SK-N-MC (cell line): ENCODE measurements at regions not wholly inside any gene's neighbourhood (a gene's known extent, or its start where the extent isn't known, plus 50 kb on each side); places are given as distances from the start of the nearest gene placed in this dataset.

Experiments
- DNase-seq: peaks from one replicate; pipeline ENCODE4 v3.0.0-alpha.2; 2011; ENCODE audit warnings: low read depth, low spot score
- H3K27ac ChIP-seq: fragments of 200-600 bp; sonication (generic); 2 replicates; pipeline ENCODE4 v1.5.1; 2016; ENCODE audit warnings: mixed run types
- H3K36me3 ChIP-seq: fragments of 200-600 bp; sonication (generic); 2 replicates; pipeline ENCODE4 v1.6.1; 2017; ENCODE audit warnings: antibody characterized with exemption, low read length, mixed read lengths; ENCODE audit not compliant: insufficient read depth
- H3K4me3 ChIP-seq: fragments of 200-600 bp; sonication (generic); 2 replicates; pipeline ENCODE4 v1.5.1; 2016
- H3K9ac ChIP-seq: fragments of 200-600 bp; sonication (generic); 2 replicates; pipeline ENCODE4 v1.8.0; 2017; ENCODE audit warnings: mixed run types, mixed read lengths; ENCODE audit not compliant: insufficient read length
- H3K9me3 ChIP-seq: fragments of 200-600 bp; sonication (generic); 2 replicates; pipeline ENCODE4 v1.6.1; 2017; ENCODE audit warnings: low read depth, mild to moderate bottlenecking, antibody characterized with exemption, low read length, moderate library complexity, mixed read lengths
- EZH2 ChIP-seq: fragments of 200-600 bp; sonication (generic); IDR thresholded peaks from one replicate; pipeline ENCODE4 v1.6.1; 2017; ENCODE audit warnings: antibody characterized with exemption
- FOXP2 ChIP-seq: optimal IDR thresholded peaks from 2 replicates; pipeline ENCODE3; 2011; ENCODE audit warnings: mild to moderate bottlenecking, moderate library complexity; ENCODE audit not compliant: insufficient read depth; ENCODE audit errors: extremely low read length, control extremely low read depth
- POLR2AphosphoS5 ChIP-seq: IDR thresholded peaks from 2 replicates; pipeline ENCODE4 v1.6.1; 2012; ENCODE audit warnings: mild to moderate bottlenecking, low read depth, low read length, borderline replicate concordance

- Histone ChIP-seq H3K9ac (no peak overlapping the region), H3K4me3 (peak overlapping the region; percentile 36; the same call in 1 of the 2 replicates), H3K36me3 (no peaks in the 10 kb centered on the region), H3K27ac (peak overlapping the region; percentile 87), H3K9me3 (no peaks in the 10 kb centered on the region)
- peak; percentile 79 for DNase-seq
- TF ChIP-seq POLR2AphosphoS5: peak; percentile 25; the same call in 1 of the 2 replicates
- no peak for TF ChIP-seq EZH2
- no peak for TF ChIP-seq FOXP2
These were observed 135.1 kb upstream of the LHCGR start for GRCh38 chr2:48890454-48891131.

- no peaks in the 10 kb centered on the region for H3K36me3 ChIP-seq
- 0 out of 2 replicates have a peak overlapping the region, but pooled peaks have one; percentile 17 for H3K4me3 ChIP-seq
- peak overlapping the region; percentile 83 for H3K27ac ChIP-seq
- H3K9ac ChIP-seq: no peak overlapping the region
- TF ChIP-seq FOXP2: no peak
- TF ChIP-seq EZH2: no peak
- no peak for TF ChIP-seq POLR2AphosphoS5
- DNase-seq: no peak
- H3K9me3 ChIP-seq: no peaks in the 10 kb centered on the region
These were observed 132.5 kb upstream of the LHCGR start for GRCh38 chr2:48888066-48888465.

- Histone ChIP-seq H3K4me3 (no peak overlapping the region), H3K27ac (no peak overlapping the region), H3K36me3 (no peaks in the 10 kb centered on the region), H3K9me3 (no peaks in the 10 kb centered on the region), H3K9ac (no peak overlapping the region)
- no peak for DNase-seq
- TF ChIP-seq POLR2AphosphoS5 (no peak), EZH2 (no peak), FOXP2 (no peak)
These were observed 131.4 kb upstream of the LHCGR start for GRCh38 chr2:48886919-48887318.

GRCh38 chr2:48885841-48886240, 130.3 kb upstream of the LHCGR start:
- Histone ChIP-seq H3K36me3 (no peaks in the 10 kb centered on the region), H3K27ac (no peak overlapping the region), H3K4me3 (no peak overlapping the region), H3K9ac (no peak overlapping the region), H3K9me3 (no peaks in the 10 kb centered on the region)
- DNase-seq: no peak
- TF ChIP-seq FOXP2 (no peak), EZH2 (no peak), POLR2AphosphoS5 (no peak)

- no peak overlapping the region for H3K27ac ChIP-seq
- no peak for TF ChIP-seq FOXP2
- TF ChIP-seq POLR2AphosphoS5: no peak
- TF ChIP-seq EZH2: no peak
- H3K9ac ChIP-seq: no peak overlapping the region
- no peaks in the 10 kb centered on the region for H3K36me3 ChIP-seq
- no peak overlapping the region for H3K4me3 ChIP-seq
- no peaks in the 10 kb centered on the region for H3K9me3 ChIP-seq
- no peak for DNase-seq
These were observed 128.1 kb upstream of the LHCGR start for GRCh38 chr2:48883661-48884060.

- DNase-seq: no peak
- TF ChIP-seq EZH2 (no peak), POLR2AphosphoS5 (no peak), FOXP2 (no peak)
- Histone ChIP-seq H3K9me3 (no peaks in the 10 kb centered on the region), H3K36me3 (no peaks in the 10 kb centered on the region), H3K9ac (no peak overlapping the region), H3K27ac (no peak overlapping the region), H3K4me3 (no peak overlapping the region)
These were observed 118.8 kb upstream of the LHCGR start for GRCh38 chr2:48874282-48874681.

- DNase-seq: no peak
- no peak overlapping the region for H3K9ac ChIP-seq
These were observed 118.1 kb upstream of the LHCGR start for GRCh38 chr2:48873666-48874065.

GRCh38 chr2:48870942-48871341, 115.4 kb upstream of the LHCGR start:
- DNase-seq: no peak
- H3K36me3 ChIP-seq: no peaks in the 10 kb centered on the region
- H3K27ac ChIP-seq: no peak overlapping the region
- no peaks in the 10 kb centered on the region for H3K9me3 ChIP-seq
- TF ChIP-seq POLR2AphosphoS5 (no peak), FOXP2 (no peak), EZH2 (no peak)
- H3K4me3 ChIP-seq: no peak overlapping the region
- no peak overlapping the region for H3K9ac ChIP-seq

More at GRCh38 chr2:48873666-48874065, 118.1 kb upstream of the LHCGR start:
- no peaks in the 10 kb centered on the region for H3K36me3 ChIP-seq
- H3K4me3 ChIP-seq: no peak overlapping the region
- TF ChIP-seq FOXP2 (no peak), POLR2AphosphoS5 (no peak), EZH2 (no peak)
- no peak overlapping the region for H3K27ac ChIP-seq
- no peaks in the 10 kb centered on the region for H3K9me3 ChIP-seq
